ENCODE measurements at regions not wholly inside any gene's neighbourhood (a gene's known extent, or its start where the extent isn't known, plus 50 kb on each side); places are given as distances from the start of the nearest gene placed in this dataset.

- TF ChIP-seq REST (tag by site-specific recombination; IDR thresholded peaks at IDR 0.05) (no peak), ZNF549 (tag by site-specific recombination; IDR thresholded peaks at IDR 0.05) (no peak), ZNF280D (tag by site-specific recombination; IDR thresholded peaks at IDR 0.05) (no peak), ZNF701 (tag by site-specific recombination; IDR thresholded peaks at IDR 0.05) (no peak), ZNF768 (tag by site-specific recombination; IDR thresholded peaks at IDR 0.05) (no peak), ATF2 (tag by site-specific recombination; IDR thresholded peaks at IDR 0.05; ENCODE audit: low read depth) (no peak), ZBTB49 (tag by site-specific recombination; IDR thresholded peaks at IDR 0.05; ENCODE audit: low read depth) (no peak), ZNF324 (tag by site-specific recombination; IDR thresholded peaks at IDR 0.05) (no peak), ZNF585B (tag by site-specific recombination; IDR thresholded peaks at IDR 0.05) (no peak), ZBTB11 (tag by site-specific recombination; conservative IDR thresholded peaks at IDR 0.05; ENCODE audit: low read depth) (no peak), KLF8 (tag by site-specific recombination; IDR thresholded peaks at IDR 0.05) (no peak), ZNF398 (tag by site-specific recombination; IDR thresholded peaks at IDR 0.05) (no peak)
Observed at GRCh38 chrX:39745818-39746217, 351.9 kb downstream of the BCOR start (continued).

All from HEK293 (cell line).